T-cell (primary cell): ENCODE measurements at regions not wholly inside any gene's neighbourhood (a gene's known extent, or its start where the extent isn't known, plus 50 kb on each side); places are given as distances from the start of the nearest gene placed in this dataset.

Experiments
- ATAC-seq, 4 experiments: fragments of 200-7000 bp in 3 of 4; fragments of 150-1000 bp in 1 of 4; cut with Tn5 transposase; replicated peaks in 1 of 4; 1 replicate in 3 of 4; 2 replicates in 1 of 4; pipeline ENCODE4 v1.10.0; 2021; ENCODE audit warnings: moderate library complexity in 3 of 4, mild to moderate bottlenecking in 2 of 4, moderate number of reproducible peaks in 1 of 4
- CTCF ChIA-PET, 2 donors: fragments of 300-600 bp; sonication (Branson Sonifier 250); formaldehyde crosslinking; loops; one replicate each; lab custom pipeline; 2022; ENCODE audit warnings: antibody characterized with exemption in 2 of 2; lab: Charles Lee
- POLR2A ChIA-PET, 2 donors: fragments of 300-600 bp; sonication (Branson Sonifier 250); formaldehyde crosslinking; loops; one replicate each; lab custom pipeline; 2022; ENCODE audit warnings: antibody characterized with exemption in 2 of 2; lab: Charles Lee
- DNase-seq, 35 experiments: peaks; one replicate each; pipeline versions ENCODE4 v3.0.0 to v3.0.0-alpha.2; 2013 to 2023
- H3K27ac ChIP-seq: one replicate; pipeline ENCODE4 v1.5.1; 2013; ENCODE audit warnings: low read length
- H3K27me3 ChIP-seq, 2 experiments: replicated peaks in 1 of 2; 1 replicate in 1 of 2; 2 replicates in 1 of 2; pipeline versions ENCODE4 v1.6.1 to v1.7.0; 2013; ENCODE audit warnings: low read length in 1 of 2, mixed read lengths in 1 of 2; ENCODE audit not compliant: control insufficient read depth in 2 of 2, insufficient read depth in 2 of 2; ENCODE audit errors: extremely low read depth in 1 of 2
- H3K36me3 ChIP-seq, 2 donors: 1 replicate in 1 of 2; 2 replicates in 1 of 2; pipeline versions ENCODE4 v1.6.1 to v1.7.0; 2013; ENCODE audit warnings: low read length in 1 of 2; ENCODE audit not compliant: control insufficient read depth in 2 of 2, insufficient read depth in 1 of 2; ENCODE audit errors: extremely low read depth in 1 of 2
- H3K4me1 ChIP-seq, 2 experiments: 1 replicate in 1 of 2; 2 replicates in 1 of 2; pipeline versions ENCODE4 v1.6.1 to v1.7.0; 2013; ENCODE audit warnings: low read length in 2 of 2, mixed read lengths in 1 of 2; ENCODE audit not compliant: insufficient read depth in 2 of 2, control insufficient read depth in 1 of 2; ENCODE audit errors: extremely low read depth in 1 of 2
- H3K4me3 ChIP-seq, 2 donors: 1 replicate in 1 of 2; 2 replicates in 1 of 2; pipeline versions ENCODE4 v1.5.1 to v1.7.0; 2013; ENCODE audit warnings: mild to moderate bottlenecking in 2 of 2, low read length in 1 of 2, moderate library complexity in 1 of 2; ENCODE audit not compliant: control insufficient read depth in 1 of 2; ENCODE audit errors: extremely low read depth in 1 of 2
- H3K9me3 ChIP-seq: 2 replicates; pipeline ENCODE4 v1.7.0; 2013
- H3K27ac Mint-ChIP-seq, 2 donors: one replicate each; pipeline ENCODE4 v1.8.0; 2020 to 2021; ENCODE audit warnings: mild to moderate bottlenecking in 2 of 2, mixed read lengths in 2 of 2
- H3K27me3 Mint-ChIP-seq, 2 donors: one replicate each; pipeline ENCODE4 v1.8.0; 2021 to 2022; ENCODE audit warnings: mixed read lengths in 2 of 2
- H3K36me3 Mint-ChIP-seq: one replicate; pipeline ENCODE4 v1.8.0; 2021; ENCODE audit warnings: mixed read lengths
- H3K4me1 Mint-ChIP-seq, 3 donors: one replicate each; pipeline ENCODE4 v1.8.0; 2020 to 2022; ENCODE audit warnings: mixed read lengths in 3 of 3, mild to moderate bottlenecking in 1 of 3
- H3K4me3 Mint-ChIP-seq, 3 donors: one replicate each; pipeline ENCODE4 v1.8.0; 2020 to 2022; ENCODE audit warnings: mild to moderate bottlenecking in 3 of 3, mixed read lengths in 3 of 3, moderate library complexity in 3 of 3
- H3K9me3 Mint-ChIP-seq, 3 donors: one replicate each; pipeline ENCODE4 v1.8.0; 2020 to 2022; ENCODE audit warnings: mixed read lengths in 3 of 3
- WGBS: methylation state at CpG from one replicate; pipeline ENCODE4 v1.1.5; 2013; ENCODE audit warnings: missing lambda C conversion rate; ENCODE audit not compliant: insufficient coverage; 5-methylcytosine and 5-hydroxymethylcytosine counted together

- no peak overlapping the region for H3K27ac Mint-ChIP-seq
- H3K27me3 ChIP-seq, result no peaks in the 10 kb centered on the region
Observed at GRCh38 chr4:151952137-151952536, 191.3 kb upstream of the GATB start.

GRCh38 chr4:151951671-151952050 lies 190.9 kb upstream of the GATB start:
- 50% methylated on average over 1 of the region's 5 CpGs for WGBS
- Mint-ChIP-seq H3K9me3 (peaks cover 5 to 20% (median 7%) of the 10 kb centered on the region in 3 donors), H3K27ac (no peak overlapping the region), H3K4me1 (peaks cover 0 to 7% (median 0%) of the 10 kb centered on the region in 3 donors), H3K27me3 (no peaks in the 10 kb centered on the region), H3K36me3 (peaks cover 7% of the 10 kb centered on the region), H3K4me3 (no peak overlapping the region)
- H3K36me3 ChIP-seq, result no peaks in the 10 kb centered on the region
- ChIA-PET CTCF (no interaction called here), POLR2A (no interaction called here)
- no peak overlapping the region for H3K4me3 ChIP-seq
- no peaks in the 10 kb centered on the region for H3K27me3 ChIP-seq
- no peaks in the 10 kb centered on the region for H3K4me1 ChIP-seq
- DNase-seq, result no peak
- no peaks in the 10 kb centered on the region for H3K9me3 ChIP-seq
- H3K27ac ChIP-seq, result no peak overlapping the region
- no peak for ATAC-seq

More at GRCh38 chr4:151952137-151952536, 191.3 kb upstream of the GATB start:
- Histone ChIP-seq H3K4me3 (no peak overlapping the region), H3K4me1 (no peaks in the 10 kb centered on the region), H3K9me3 (no peaks in the 10 kb centered on the region), H3K36me3 (no peaks in the 10 kb centered on the region), H3K27ac (no peak overlapping the region)
- DNase-seq, result no peak
- Mint-ChIP-seq H3K27me3 (no peaks in the 10 kb centered on the region), H3K4me3 (no peak overlapping the region), H3K4me1 (peaks cover 0 to 7% (median 0%) of the 10 kb centered on the region in 3 donors), H3K9me3 (peaks cover 5 to 16% (median 7%) of the 10 kb centered on the region in 3 donors), H3K36me3 (peaks cover 7% of the 10 kb centered on the region)
- ChIA-PET POLR2A (no interaction called here), CTCF (no interaction called here)
- 10% methylated on average over 2 of the region's 4 CpGs for WGBS
- no peak for ATAC-seq

- CTCF ChIA-PET, result no interaction called here
Observed at GRCh38 chr4:151950993-151951670, 190.3 kb upstream of the GATB start.

GRCh38 chr4:151948351-151949016 lies 187.7 kb upstream of the GATB start:
- Mint-ChIP-seq H3K27me3 (no peaks in the 10 kb centered on the region), H3K9me3 (peaks cover 7 to 36% (median 14%) of the 10 kb centered on the region in 3 donors), H3K36me3 (peaks cover 23% of the 10 kb centered on the region), H3K27ac (no peak overlapping the region), H3K4me1 (peaks cover 0 to 3% (median 0%) of the 10 kb centered on the region in 3 donors), H3K4me3 (no peak overlapping the region)
- Histone ChIP-seq H3K4me1 (no peaks in the 10 kb centered on the region), H3K9me3 (no peaks in the 10 kb centered on the region), H3K4me3 (no peak overlapping the region), H3K27me3 (no peaks in the 10 kb centered on the region), H3K27ac (no peak overlapping the region), H3K36me3 (no peaks in the 10 kb centered on the region)
- DNase-seq (no peak), ATAC-seq (no peak)
- WGBS, result no CpG with 5 or more reads among the region's 1 CpG
- POLR2A ChIA-PET, result no interaction called here
- CTCF ChIA-PET, result interaction anchor here in 1 of 2 donors (1.3 kb wide), 1 partner anchor 25 kb away, joined by 3 read pairs; no protein-coding TSS in a partner anchor

More at GRCh38 chr4:151950993-151951670, 190.3 kb upstream of the GATB start:
- Mint-ChIP-seq H3K4me3 (no peak overlapping the region), H3K36me3 (peaks cover 11% of the 10 kb centered on the region), H3K27me3 (no peaks in the 10 kb centered on the region), H3K27ac (no peak overlapping the region), H3K9me3 (peaks cover 7 to 25% (median 9%) of the 10 kb centered on the region in 3 donors), H3K4me1 (peaks cover 0 to 7% (median 0%) of the 10 kb centered on the region in 3 donors)
- DNase-seq (no peak), ATAC-seq (no peak)
- H3K36me3 ChIP-seq, result no peaks in the 10 kb centered on the region
- H3K9me3 ChIP-seq, result no peaks in the 10 kb centered on the region
- H3K27me3 ChIP-seq, result no peaks in the 10 kb centered on the region
- POLR2A ChIA-PET, result no interaction called here
- no peaks in the 10 kb centered on the region for H3K4me1 ChIP-seq
- 87% methylated on average over 10 of the region's 12 CpGs for WGBS
- H3K4me3 ChIP-seq, result no peak overlapping the region
- H3K27ac ChIP-seq, result no peak overlapping the region

DNA sequence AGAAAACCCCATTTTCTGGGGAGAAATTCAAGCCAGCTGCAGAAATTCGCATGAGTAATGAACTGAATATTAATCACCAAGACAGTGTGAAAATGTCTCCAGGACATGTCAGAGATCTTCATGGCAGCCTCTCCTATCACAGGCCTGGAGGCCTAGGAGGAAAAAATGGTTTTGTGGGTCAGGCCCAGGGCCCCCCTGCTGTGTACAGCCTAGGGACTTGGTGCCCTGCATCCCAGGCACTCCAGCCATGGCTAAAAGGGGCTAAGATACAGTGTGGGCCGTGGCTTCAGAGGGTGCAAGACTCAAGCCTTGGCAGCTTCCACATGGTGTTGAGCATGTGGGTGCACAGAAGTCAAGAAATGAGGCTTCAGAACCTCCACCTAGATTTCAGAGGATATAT lies 185.9 kb upstream of the GATB start:
- peaks cover 23% of the 10 kb centered on the region for H3K36me3 Mint-ChIP-seq
- H3K4me3 Mint-ChIP-seq, result no peak overlapping the region
- H3K27ac ChIP-seq, result no peak overlapping the region
- no peaks in the 10 kb centered on the region for H3K9me3 ChIP-seq
- H3K9me3 Mint-ChIP-seq, result peaks cover 7 to 36% (median 19%) of the 10 kb centered on the region in 3 donors
- ChIA-PET CTCF (no interaction called here), POLR2A (no interaction called here)
- H3K27me3 ChIP-seq, result no peaks in the 10 kb centered on the region
- no peaks in the 10 kb centered on the region for H3K36me3 ChIP-seq
- ATAC-seq (no peak), DNase-seq (no peak)
- WGBS, result 72% methylated on average over 2 of the region's 2 CpGs
- no peaks in the 10 kb centered on the region for H3K4me1 Mint-ChIP-seq
- no peaks in the 10 kb centered on the region for H3K4me1 ChIP-seq
- H3K27me3 Mint-ChIP-seq, result no peaks in the 10 kb centered on the region
- H3K4me3 ChIP-seq, result no peak overlapping the region
- H3K27ac Mint-ChIP-seq, result no peak overlapping the region

GRCh38 chr4:151942971-151943370 lies 182.2 kb upstream of the GATB start:
- Histone ChIP-seq H3K36me3 (no peaks in the 10 kb centered on the region), H3K9me3 (no peaks in the 10 kb centered on the region), H3K4me1 (peaks cover 0 to 9% of the 10 kb centered on the region in 2 experiments), H3K27me3 (no peaks in the 10 kb centered on the region), H3K4me3 (no peak overlapping the region), H3K27ac (no peak overlapping the region)
- H3K4me3 Mint-ChIP-seq, result no peak overlapping the region
- POLR2A ChIA-PET, result interaction anchor here in 1 of 2 donors (0.7 kb wide), 1 partner anchor 13 kb away, joined by 3 read pairs; no protein-coding TSS in a partner anchor
- CTCF ChIA-PET, result no interaction called here
- H3K36me3 Mint-ChIP-seq, result peaks cover 19% of the 10 kb centered on the region
- H3K27ac Mint-ChIP-seq, result no peak overlapping the region
- ATAC-seq (no peak), DNase-seq (no peak)
- H3K4me1 Mint-ChIP-seq, result peaks cover 15 to 22% (median 17%) of the 10 kb centered on the region in 3 donors
- peaks cover 6 to 28% (median 25%) of the 10 kb centered on the region in 3 donors for H3K9me3 Mint-ChIP-seq
- no peaks in the 10 kb centered on the region for H3K27me3 Mint-ChIP-seq
- WGBS, result no CpG with 5 or more reads among the region's 3 CpGs
